Hepatocyte (in vitro differentiated cells): ENCODE measurements at regions not wholly inside any gene's neighbourhood (a gene's known extent, or its start where the extent isn't known, plus 50 kb on each side); places are given as distances from the start of the nearest gene placed in this dataset.

Experiments
- EZH2 ChIP-seq: fragments of 200-600 bp; sonication (generic); IDR thresholded peaks from 2 replicates; pipeline ENCODE4 v1.6.1; 2016; ENCODE audit warnings: antibody characterized with exemption, mild to moderate bottlenecking, borderline replicate concordance
- TF ChIP-seq, protein P1 (sequence below): fragments of 200-600 bp; sonication (generic); IDR thresholded peaks from 2 replicates; pipeline ENCODE4 v1.5.1; 2016; ENCODE audit warnings: antibody characterized with exemption, mild to moderate bottlenecking; ENCODE audit not compliant: poor library complexity

DNA sequence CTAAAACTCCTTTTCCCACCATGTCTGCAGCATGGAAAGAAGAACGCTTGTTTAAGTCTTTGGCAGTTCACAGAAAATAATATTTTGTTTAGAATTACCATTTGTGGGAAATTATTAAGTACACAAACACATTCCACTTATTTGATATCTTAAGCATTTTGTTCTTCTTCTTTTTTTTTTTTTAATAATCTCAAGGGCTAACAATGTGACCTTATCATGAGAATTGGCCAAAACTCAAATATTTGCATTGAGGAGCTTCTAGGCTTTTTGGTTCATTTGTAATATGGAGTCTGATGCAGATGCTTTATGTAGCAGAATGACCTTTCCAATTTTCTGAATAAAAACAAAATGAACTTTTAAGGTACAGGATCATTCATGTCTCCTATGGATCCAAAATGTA lies 555.0 kb downstream of the ZEB2 start:
- no peak for TF ChIP-seq EZH2
- TF ChIP-seq, protein P1, sequence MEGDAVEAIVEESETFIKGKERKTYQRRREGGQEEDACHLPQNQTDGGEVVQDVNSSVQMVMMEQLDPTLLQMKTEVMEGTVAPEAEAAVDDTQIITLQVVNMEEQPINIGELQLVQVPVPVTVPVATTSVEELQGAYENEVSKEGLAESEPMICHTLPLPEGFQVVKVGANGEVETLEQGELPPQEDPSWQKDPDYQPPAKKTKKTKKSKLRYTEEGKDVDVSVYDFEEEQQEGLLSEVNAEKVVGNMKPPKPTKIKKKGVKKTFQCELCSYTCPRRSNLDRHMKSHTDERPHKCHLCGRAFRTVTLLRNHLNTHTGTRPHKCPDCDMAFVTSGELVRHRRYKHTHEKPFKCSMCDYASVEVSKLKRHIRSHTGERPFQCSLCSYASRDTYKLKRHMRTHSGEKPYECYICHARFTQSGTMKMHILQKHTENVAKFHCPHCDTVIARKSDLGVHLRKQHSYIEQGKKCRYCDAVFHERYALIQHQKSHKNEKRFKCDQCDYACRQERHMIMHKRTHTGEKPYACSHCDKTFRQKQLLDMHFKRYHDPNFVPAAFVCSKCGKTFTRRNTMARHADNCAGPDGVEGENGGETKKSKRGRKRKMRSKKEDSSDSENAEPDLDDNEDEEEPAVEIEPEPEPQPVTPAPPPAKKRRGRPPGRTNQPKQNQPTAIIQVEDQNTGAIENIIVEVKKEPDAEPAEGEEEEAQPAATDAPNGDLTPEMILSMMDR, result no peak
